ENCODE measurements at regions not wholly inside any gene's neighbourhood (a gene's known extent, or its start where the extent isn't known, plus 50 kb on each side); places are given as distances from the start of the nearest gene placed in this dataset.

DNA sequence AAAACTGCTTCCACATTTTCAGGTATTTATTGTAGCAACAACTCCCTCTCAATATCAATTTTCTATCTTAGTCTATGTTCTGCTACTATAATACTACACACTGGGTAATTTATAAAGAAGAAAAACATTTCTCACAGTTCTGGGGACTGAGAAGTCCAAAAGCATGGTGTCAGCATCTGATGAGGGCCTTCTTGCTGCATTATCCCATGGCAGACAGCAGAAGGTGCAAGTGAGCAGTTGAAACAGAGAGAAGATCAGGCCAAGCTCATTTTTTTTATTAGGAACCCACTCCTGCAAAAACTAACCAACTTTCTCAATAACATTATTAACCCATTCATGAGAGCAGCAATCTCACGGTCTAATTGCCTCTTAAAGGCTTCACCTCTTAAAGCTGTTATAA is 376.0 kb downstream of the RAB28 start:
- no peak overlapping the region for H3K4me3 Mint-ChIP-seq
- no peak for DNase-seq (ENCODE audit: low read depth, low spot score)
- no peaks in the 10 kb centered on the region for H3K4me1 Mint-ChIP-seq
- H3K9me3 Mint-ChIP-seq, result peaks cover 25% of the 10 kb centered on the region
- H3K36me3 Mint-ChIP-seq (ENCODE audit: low read depth), result peaks cover 27% of the 10 kb centered on the region
- no peak overlapping the region for H3K27ac Mint-ChIP-seq (ENCODE audit: unreplicated experiment)
- no peaks in the 10 kb centered on the region for H3K27me3 Mint-ChIP-seq (ENCODE audit: low read depth)
- TF ChIP-seq, protein P1, sequence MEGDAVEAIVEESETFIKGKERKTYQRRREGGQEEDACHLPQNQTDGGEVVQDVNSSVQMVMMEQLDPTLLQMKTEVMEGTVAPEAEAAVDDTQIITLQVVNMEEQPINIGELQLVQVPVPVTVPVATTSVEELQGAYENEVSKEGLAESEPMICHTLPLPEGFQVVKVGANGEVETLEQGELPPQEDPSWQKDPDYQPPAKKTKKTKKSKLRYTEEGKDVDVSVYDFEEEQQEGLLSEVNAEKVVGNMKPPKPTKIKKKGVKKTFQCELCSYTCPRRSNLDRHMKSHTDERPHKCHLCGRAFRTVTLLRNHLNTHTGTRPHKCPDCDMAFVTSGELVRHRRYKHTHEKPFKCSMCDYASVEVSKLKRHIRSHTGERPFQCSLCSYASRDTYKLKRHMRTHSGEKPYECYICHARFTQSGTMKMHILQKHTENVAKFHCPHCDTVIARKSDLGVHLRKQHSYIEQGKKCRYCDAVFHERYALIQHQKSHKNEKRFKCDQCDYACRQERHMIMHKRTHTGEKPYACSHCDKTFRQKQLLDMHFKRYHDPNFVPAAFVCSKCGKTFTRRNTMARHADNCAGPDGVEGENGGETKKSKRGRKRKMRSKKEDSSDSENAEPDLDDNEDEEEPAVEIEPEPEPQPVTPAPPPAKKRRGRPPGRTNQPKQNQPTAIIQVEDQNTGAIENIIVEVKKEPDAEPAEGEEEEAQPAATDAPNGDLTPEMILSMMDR (conservative IDR thresholded peaks at IDR 0.05), result no peak

DNA sequence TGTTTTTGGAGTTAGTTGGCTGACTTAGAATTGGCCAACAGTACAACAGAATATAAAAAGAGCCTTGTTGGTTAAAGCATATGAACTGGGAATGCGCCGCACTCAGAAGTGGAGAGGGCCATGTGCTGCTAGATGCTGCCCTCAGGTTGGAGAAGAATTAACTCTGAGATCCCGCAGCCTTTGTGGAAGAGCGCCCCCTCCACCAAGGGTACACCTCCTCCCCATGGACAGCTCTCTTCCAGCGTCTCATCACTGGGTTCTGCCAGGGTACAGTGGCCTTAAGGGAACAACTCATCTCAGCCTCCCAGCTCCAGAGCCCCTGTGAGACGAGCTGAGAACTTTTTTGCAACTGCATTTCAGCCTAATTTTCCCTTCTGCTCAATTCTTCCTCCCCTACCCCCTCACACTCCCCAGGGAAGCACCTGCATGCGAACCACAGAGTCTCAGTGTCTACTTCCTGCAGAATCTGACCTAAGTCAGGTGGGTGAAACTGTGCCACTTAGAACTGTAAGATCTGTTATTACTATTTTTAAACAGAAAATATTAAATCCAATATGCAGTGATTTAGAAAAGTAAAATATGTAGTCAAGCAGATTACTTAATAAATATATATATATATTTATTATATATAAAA is 380.6 kb downstream of the RAB28 start:
- H3K9me3 Mint-ChIP-seq, result peaks cover 14% of the 10 kb centered on the region
- no peaks in the 10 kb centered on the region for H3K4me1 Mint-ChIP-seq
- TF ChIP-seq, protein P1 (conservative IDR thresholded peaks at IDR 0.05), result no peak
- no peak for DNase-seq (ENCODE audit: low read depth, low spot score)
- no peaks in the 10 kb centered on the region for H3K27me3 Mint-ChIP-seq (ENCODE audit: low read depth)
- no peak overlapping the region for H3K4me3 Mint-ChIP-seq
- H3K27ac Mint-ChIP-seq (ENCODE audit: unreplicated experiment), result no peak overlapping the region
- peaks cover 10% of the 10 kb centered on the region for H3K36me3 Mint-ChIP-seq (ENCODE audit: low read depth)

GRCh38 chr4:13102092-13102742 is 381.9 kb downstream of the RAB28 start:
- Mint-ChIP-seq H3K36me3 (ENCODE audit: low read depth) (peaks cover under 1% of the 10 kb centered on the region), H3K9me3 (peaks cover 6% of the 10 kb centered on the region), H3K4me3 (no peak overlapping the region), H3K27me3 (ENCODE audit: low read depth) (no peaks in the 10 kb centered on the region), H3K4me1 (no peaks in the 10 kb centered on the region), H3K27ac (ENCODE audit: unreplicated experiment) (no peak overlapping the region)
- TF ChIP-seq, protein P1 (conservative IDR thresholded peaks at IDR 0.05), result no peak
- no peak for DNase-seq (ENCODE audit: low read depth, low spot score)

- Mint-ChIP-seq H3K9me3 (peaks cover 7% of the 10 kb centered on the region), H3K36me3 (ENCODE audit: low read depth) (no peaks in the 10 kb centered on the region), H3K4me1 (no peaks in the 10 kb centered on the region), H3K27ac (ENCODE audit: unreplicated experiment) (no peak overlapping the region), H3K27me3 (ENCODE audit: low read depth) (no peaks in the 10 kb centered on the region), H3K4me3 (no peak overlapping the region)
- TF ChIP-seq, protein P1 (conservative IDR thresholded peaks at IDR 0.05), result no peak
- DNase-seq (ENCODE audit: low read depth, low spot score), result no peak
These were observed 386.2 kb downstream of the RAB28 start for GRCh38 chr4:13097971-13098370.

DNA sequence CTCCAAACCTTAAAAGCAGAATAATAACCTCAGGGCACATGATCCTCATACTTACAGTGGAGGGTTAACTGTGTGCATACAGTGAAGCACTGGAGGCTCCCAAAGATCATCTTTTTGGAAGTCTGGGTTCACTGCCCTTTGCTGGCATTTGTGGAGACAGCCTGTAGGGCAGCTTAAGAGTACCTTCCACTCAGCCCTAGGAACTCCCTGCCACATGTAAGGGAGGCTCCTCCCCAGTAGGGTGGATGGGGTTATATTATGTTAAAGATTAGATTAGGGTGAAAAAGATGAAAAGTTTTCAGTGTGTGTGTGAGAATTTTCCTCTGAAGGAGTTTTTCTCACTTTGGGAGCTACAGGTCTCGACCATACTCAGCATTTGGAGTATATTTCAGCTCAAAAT is 388.4 kb downstream of the RAB28 start:
- H3K4me1 Mint-ChIP-seq, result no peaks in the 10 kb centered on the region
- no peak overlapping the region for H3K27ac Mint-ChIP-seq (ENCODE audit: unreplicated experiment)
- DNase-seq (ENCODE audit: low read depth, low spot score), result no peak
- H3K9me3 Mint-ChIP-seq, result peaks cover 7% of the 10 kb centered on the region
- no peaks in the 10 kb centered on the region for H3K36me3 Mint-ChIP-seq (ENCODE audit: low read depth)
- H3K4me3 Mint-ChIP-seq, result no peak overlapping the region
- H3K27me3 Mint-ChIP-seq (ENCODE audit: low read depth), result no peaks in the 10 kb centered on the region
- TF ChIP-seq, protein P1 (conservative IDR thresholded peaks at IDR 0.05), result no peak

Data from neural crest cell (in vitro differentiated cells).